Ishikawa (cell line): ENCODE measurements at regions not wholly inside any gene's neighbourhood (a gene's known extent, or its start where the extent isn't known, plus 50 kb on each side); places are given as distances from the start of the nearest gene placed in this dataset.

Experiments used
- CEBPB ChIP-seq: IDR thresholded peaks from 2 replicates; pipeline ENCODE4 v1.6.1; 2012
- CREB1 ChIP-seq: IDR thresholded peaks from 2 replicates; pipeline ENCODE4 v1.6.1; 2012; ENCODE audit warnings: low read depth
- EGR1 ChIP-seq: IDR thresholded peaks from 2 replicates; pipeline ENCODE4 v1.6.1; 2012
- EP300 ChIP-seq: IDR thresholded peaks from 2 replicates; pipeline ENCODE4 v1.6.1; 2012; ENCODE audit warnings: borderline replicate concordance
- FOXM1 ChIP-seq: IDR thresholded peaks from 2 replicates; pipeline ENCODE4 v1.6.1; 2012; ENCODE audit warnings: low read depth, borderline replicate concordance
- NFIC ChIP-seq: IDR thresholded peaks from 2 replicates; pipeline ENCODE4 v1.6.1; 2012
- RAD21 ChIP-seq: IDR thresholded peaks from 2 replicates; pipeline ENCODE4 v1.6.1; 2012; ENCODE audit warnings: low read depth
- TAF1 ChIP-seq: IDR thresholded peaks from 2 replicates; pipeline ENCODE4 v1.6.1; 2012; ENCODE audit warnings: low read depth, mild to moderate bottlenecking
- TCF12 ChIP-seq: IDR thresholded peaks from 2 replicates; pipeline ENCODE4 v1.6.1; 2012; ENCODE audit warnings: low read depth
- TEAD4 ChIP-seq: IDR thresholded peaks from 2 replicates; pipeline ENCODE4 v1.6.1; 2012
- YY1 ChIP-seq: IDR thresholded peaks from 2 replicates; pipeline ENCODE4 v1.6.1; 2012; ENCODE audit warnings: low read depth
- ZBTB7A ChIP-seq: IDR thresholded peaks from 2 replicates; pipeline ENCODE4 v1.6.1; 2012; ENCODE audit warnings: low read depth
- TF ChIP-seq, protein P1 (sequence below): IDR thresholded peaks from 2 replicates; pipeline ENCODE4 v1.6.1; 2012; ENCODE audit warnings: low read depth, mild to moderate bottlenecking
- TF ChIP-seq, protein P2 (sequence below): IDR thresholded peaks from 2 replicates; pipeline ENCODE4 v1.6.1; 2012
- TF ChIP-seq, protein P3 (sequence below): IDR thresholded peaks from 2 replicates; pipeline ENCODE4 v1.6.1; 2012

DNA sequence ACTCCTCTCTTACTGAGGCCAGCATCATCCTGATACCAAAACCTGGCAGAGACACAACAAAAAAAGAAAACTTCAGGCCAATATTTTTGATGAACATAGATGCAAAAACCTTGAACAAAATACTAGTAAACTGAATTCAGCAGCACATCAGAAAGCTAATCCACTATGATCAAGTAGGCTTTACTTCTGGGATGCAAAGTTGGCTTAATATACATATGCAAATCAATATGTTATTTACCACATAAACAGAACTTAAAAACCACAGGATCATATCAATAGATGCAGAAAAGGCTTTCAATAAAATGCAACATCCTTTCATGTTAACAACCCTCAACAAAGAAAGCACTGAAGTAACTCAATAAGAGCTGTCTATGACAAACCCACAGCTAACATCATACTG lies 414.5 kb upstream of the MCTP2 start:
- TF ChIP-seq ZBTB7A (no peak), TAF1 (no peak), NFIC (no peak), CEBPB (no peak), FOXM1 (no peak), YY1 (no peak), TCF12 (no peak), EP300 (no peak), RAD21 (no peak), TEAD4 (no peak), CREB1 (no peak), EGR1 (no peak)
- TF ChIP-seq, protein P1, sequence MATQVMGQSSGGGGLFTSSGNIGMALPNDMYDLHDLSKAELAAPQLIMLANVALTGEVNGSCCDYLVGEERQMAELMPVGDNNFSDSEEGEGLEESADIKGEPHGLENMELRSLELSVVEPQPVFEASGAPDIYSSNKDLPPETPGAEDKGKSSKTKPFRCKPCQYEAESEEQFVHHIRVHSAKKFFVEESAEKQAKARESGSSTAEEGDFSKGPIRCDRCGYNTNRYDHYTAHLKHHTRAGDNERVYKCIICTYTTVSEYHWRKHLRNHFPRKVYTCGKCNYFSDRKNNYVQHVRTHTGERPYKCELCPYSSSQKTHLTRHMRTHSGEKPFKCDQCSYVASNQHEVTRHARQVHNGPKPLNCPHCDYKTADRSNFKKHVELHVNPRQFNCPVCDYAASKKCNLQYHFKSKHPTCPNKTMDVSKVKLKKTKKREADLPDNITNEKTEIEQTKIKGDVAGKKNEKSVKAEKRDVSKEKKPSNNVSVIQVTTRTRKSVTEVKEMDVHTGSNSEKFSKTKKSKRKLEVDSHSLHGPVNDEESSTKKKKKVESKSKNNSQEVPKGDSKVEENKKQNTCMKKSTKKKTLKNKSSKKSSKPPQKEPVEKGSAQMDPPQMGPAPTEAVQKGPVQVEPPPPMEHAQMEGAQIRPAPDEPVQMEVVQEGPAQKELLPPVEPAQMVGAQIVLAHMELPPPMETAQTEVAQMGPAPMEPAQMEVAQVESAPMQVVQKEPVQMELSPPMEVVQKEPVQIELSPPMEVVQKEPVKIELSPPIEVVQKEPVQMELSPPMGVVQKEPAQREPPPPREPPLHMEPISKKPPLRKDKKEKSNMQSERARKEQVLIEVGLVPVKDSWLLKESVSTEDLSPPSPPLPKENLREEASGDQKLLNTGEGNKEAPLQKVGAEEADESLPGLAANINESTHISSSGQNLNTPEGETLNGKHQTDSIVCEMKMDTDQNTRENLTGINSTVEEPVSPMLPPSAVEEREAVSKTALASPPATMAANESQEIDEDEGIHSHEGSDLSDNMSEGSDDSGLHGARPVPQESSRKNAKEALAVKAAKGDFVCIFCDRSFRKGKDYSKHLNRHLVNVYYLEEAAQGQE = no peak
- TF ChIP-seq, protein P2, sequence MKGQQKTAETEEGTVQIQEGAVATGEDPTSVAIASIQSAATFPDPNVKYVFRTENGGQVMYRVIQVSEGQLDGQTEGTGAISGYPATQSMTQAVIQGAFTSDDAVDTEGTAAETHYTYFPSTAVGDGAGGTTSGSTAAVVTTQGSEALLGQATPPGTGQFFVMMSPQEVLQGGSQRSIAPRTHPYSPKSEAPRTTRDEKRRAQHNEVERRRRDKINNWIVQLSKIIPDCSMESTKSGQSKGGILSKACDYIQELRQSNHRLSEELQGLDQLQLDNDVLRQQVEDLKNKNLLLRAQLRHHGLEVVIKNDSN = no peak
- TF ChIP-seq, protein P3, sequence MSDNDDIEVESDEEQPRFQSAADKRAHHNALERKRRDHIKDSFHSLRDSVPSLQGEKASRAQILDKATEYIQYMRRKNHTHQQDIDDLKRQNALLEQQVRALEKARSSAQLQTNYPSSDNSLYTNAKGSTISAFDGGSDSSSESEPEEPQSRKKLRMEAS = no peak

DNA sequence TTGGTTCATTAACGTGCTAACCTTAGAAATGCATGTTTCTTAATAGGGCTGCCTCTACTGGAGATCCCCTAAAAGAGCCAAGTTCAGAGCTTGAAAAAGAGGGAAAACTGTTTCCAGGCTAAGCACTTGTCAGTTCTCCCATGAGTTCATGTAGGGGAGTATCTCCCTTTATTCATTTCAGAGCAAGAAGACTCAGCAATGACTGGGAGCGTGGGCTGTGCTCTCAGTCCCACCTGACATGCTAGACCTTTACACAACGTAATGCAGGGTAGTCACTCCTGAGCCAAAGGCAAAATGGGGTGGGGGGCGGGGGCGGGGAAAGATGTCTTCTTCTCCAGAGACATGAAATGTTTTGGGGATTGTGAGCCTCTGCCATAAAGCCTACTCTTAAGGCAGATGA lies 420.1 kb upstream of the MCTP2 start:
- TF ChIP-seq, protein P2 = no peak
- TF ChIP-seq ZBTB7A = no peak
- no peak for TF ChIP-seq TAF1
- no peak for TF ChIP-seq NFIC
- TF ChIP-seq, protein P3 = no peak
- TF ChIP-seq YY1 = no peak
- no peak for TF ChIP-seq EGR1
- no peak for TF ChIP-seq FOXM1
- TF ChIP-seq EP300 = no peak
- TF ChIP-seq RAD21 = no peak
- no peak for TF ChIP-seq CREB1
- no peak for TF ChIP-seq TCF12
- TF ChIP-seq, protein P1 = no peak

DNA sequence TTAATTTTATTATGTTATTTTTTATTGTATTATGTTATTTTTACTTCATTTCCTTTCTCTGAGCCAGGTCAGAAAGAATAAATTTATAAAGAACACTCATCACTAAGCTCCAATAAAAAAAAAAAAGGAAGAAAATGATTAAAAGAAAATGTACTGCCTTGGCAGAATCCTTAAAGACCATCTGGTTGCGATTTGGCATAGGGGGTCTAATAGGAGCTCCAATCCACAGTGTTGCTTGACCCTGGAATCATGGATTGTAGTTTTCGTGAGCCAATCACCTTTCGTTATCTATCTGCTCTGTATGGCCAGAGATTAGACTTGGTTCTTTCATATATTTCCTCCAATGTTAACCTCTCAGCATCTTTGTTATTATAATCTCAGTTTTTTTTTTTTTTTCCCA lies 421.8 kb upstream of the MCTP2 start:
- TF ChIP-seq, protein P2 = no peak
- TF ChIP-seq NFIC = no peak
- TF ChIP-seq, protein P3 = no peak
- TF ChIP-seq TCF12 = no peak
- TF ChIP-seq YY1 = no peak
- no peak for TF ChIP-seq CEBPB
- no peak for TF ChIP-seq RAD21

DNA sequence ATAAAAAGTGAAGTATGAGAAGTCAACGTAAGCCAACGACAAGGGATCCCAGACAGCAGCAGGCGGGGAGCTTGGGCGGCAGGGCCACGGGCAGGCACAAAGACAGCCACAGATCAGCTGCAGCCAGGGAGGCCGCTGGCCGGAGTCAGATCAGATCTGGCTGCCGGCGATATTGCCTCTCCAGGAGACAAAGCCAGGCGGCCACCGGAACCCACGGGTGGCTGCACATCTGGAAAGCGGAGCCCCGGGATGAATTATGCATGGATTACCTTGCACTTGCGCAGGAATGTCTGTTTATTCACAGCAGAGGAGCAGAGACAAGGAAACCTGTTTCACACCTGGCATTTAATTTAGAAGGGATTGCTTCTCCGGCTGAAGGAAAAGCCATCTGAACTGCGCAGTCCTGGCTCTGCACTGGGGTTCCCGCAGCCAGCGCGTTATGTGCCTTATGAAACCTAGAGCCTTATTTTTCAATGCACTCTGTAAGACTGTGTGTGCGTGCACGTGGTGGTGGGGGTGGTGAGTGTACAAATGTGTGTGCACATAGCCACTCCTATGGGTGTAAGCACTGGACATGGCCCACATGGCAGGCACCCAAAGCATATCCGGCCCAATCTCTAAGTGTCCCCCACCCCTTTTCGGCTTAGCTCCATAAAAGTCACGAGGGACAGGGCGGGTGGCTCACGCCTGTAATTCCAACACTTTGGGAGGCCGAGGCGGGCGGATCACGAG lies 427.8 kb upstream of the MCTP2 start:
- TF ChIP-seq, protein P3 = no peak
- TF ChIP-seq, protein P1 = no peak
- no peak for TF ChIP-seq FOXM1
